H1 (cell line): ENCODE measurements at regions not wholly inside any gene's neighbourhood (a gene's known extent, or its start where the extent isn't known, plus 50 kb on each side); places are given as distances from the start of the nearest gene placed in this dataset.
"Not testable (repeated sequence)": the region's sequence is repeated elsewhere in the genome, so short reads cannot be mapped to it uniquely, and the experiment has no call there.

Source experiments
- CTCF ChIA-PET: fragments of 300-600 bp; sonication (Branson Sonifier 250); formaldehyde crosslinking; loops from one replicate; lab custom pipeline; 2021; ENCODE audit not compliant: partially characterized antibody; lab: Charles Lee
- POLR2A ChIA-PET: fragments of 300-600 bp; sonication (Branson Sonifier 250); formaldehyde crosslinking; loops from one replicate; lab custom pipeline; 2021; ENCODE audit warnings: inconsistent platforms; ENCODE audit not compliant: partially characterized antibody; lab: Charles Lee
- DNase-seq, 2 experiments: peaks; one replicate each; pipeline versions ENCODE4 v3.0.0 to v3.0.0-alpha.2; 2010 to 2022; ENCODE audit warnings: low spot score in 2 of 2, low read depth in 1 of 2, mixed read lengths in 1 of 2
- FAIRE-seq: peaks from 2 replicates; lab custom pipeline; 2011; peaks lifted over from hg19 to GRCh38; lab: Jason Lieb, UNC
- H2AFZ ChIP-seq: 2 replicates; pipeline ENCODE4 v1.8.1; 2012; ENCODE audit warnings: low read length, inconsistent platforms
- H2AK5ac ChIP-seq: 2 replicates; pipeline ENCODE4 v1.6.1; 2013; ENCODE audit warnings: low read depth, low read length
- H2BK120ac ChIP-seq: replicated peaks from 2 replicates; pipeline ENCODE3; 2013; ENCODE audit warnings: low read depth, low read length, inconsistent platforms
- H2BK12ac ChIP-seq: 2 replicates; pipeline ENCODE4 v1.6.1; 2013; ENCODE audit warnings: low read depth, low read length
- H2BK15ac ChIP-seq: 2 replicates; pipeline ENCODE4 v1.6.1; 2013; ENCODE audit warnings: low read length
- H2BK20ac ChIP-seq: 2 replicates; pipeline ENCODE4 v1.6.1; 2013; ENCODE audit warnings: low read length
- H2BK5ac ChIP-seq: 2 replicates; pipeline ENCODE4 v1.6.1; 2013; ENCODE audit warnings: low read depth, low read length
- H3K14ac ChIP-seq: 2 replicates; pipeline ENCODE4 v1.6.1; 2013; ENCODE audit warnings: inconsistent platforms; ENCODE audit not compliant: insufficient read length
- H3K18ac ChIP-seq: 2 replicates; pipeline ENCODE4 v1.6.1; 2013; ENCODE audit warnings: low read length; ENCODE audit errors: extremely low read depth
- H3K23ac ChIP-seq: 2 replicates; pipeline ENCODE4 v1.6.1; 2013; ENCODE audit warnings: inconsistent platforms; ENCODE audit not compliant: insufficient read length
- H3K23me2 ChIP-seq: 2 replicates; pipeline ENCODE4 v1.6.1; 2013; ENCODE audit warnings: low read depth, low read length
- H3K27ac ChIP-seq: 2 replicates; pipeline ENCODE4 v1.6.1; 2011; ENCODE audit warnings: low read depth, low read length, inconsistent platforms
- H3K27me3 ChIP-seq, 4 experiments: replicated peaks in 1 of 4; 1 replicate in 1 of 4; 2 replicates in 3 of 4; pipeline versions ENCODE4 v1.6.1 to v1.8.1; 2011 to 2013; ENCODE audit warnings: low read length in 3 of 4, mild to moderate bottlenecking in 3 of 4, inconsistent platforms in 2 of 4, mixed read lengths in 2 of 4, moderate library complexity in 1 of 4; ENCODE audit not compliant: control insufficient read depth in 3 of 4, insufficient read depth in 3 of 4; ENCODE audit errors: extremely low read depth in 1 of 4
- H3K36me3 ChIP-seq, 4 experiments: 2 replicates each; pipeline versions ENCODE4 v1.6.1 to v1.8.1; 2011 to 2013; ENCODE audit warnings: mild to moderate bottlenecking in 4 of 4, low read length in 3 of 4, moderate library complexity in 2 of 4, control low read depth in 1 of 4, inconsistent platforms in 1 of 4; ENCODE audit not compliant: insufficient read depth in 4 of 4, control insufficient read depth in 2 of 4
- H3K4ac ChIP-seq: replicated peaks from 2 replicates; pipeline ENCODE3; 2013; ENCODE audit warnings: low read length, low read depth, mixed read lengths, inconsistent platforms; ENCODE audit not compliant: insufficient read length
- H3K4me1 ChIP-seq, 4 experiments: replicated peaks in 1 of 4; 1 replicate in 1 of 4; 2 replicates in 3 of 4; pipeline versions ENCODE4 v1.6.1 to v1.8.1; 2011 to 2013; ENCODE audit warnings: low read length in 3 of 4, inconsistent platforms in 2 of 4, mixed read lengths in 1 of 4; ENCODE audit not compliant: insufficient read depth in 4 of 4, control insufficient read depth in 3 of 4
- H3K4me2 ChIP-seq, 2 experiments: 2 replicates each; pipeline versions ENCODE4 v1.6.1 to v1.8.1; 2011 to 2013; ENCODE audit warnings: low read depth in 2 of 2, low read length in 2 of 2, control low read depth in 1 of 2, inconsistent platforms in 1 of 2, mild to moderate bottlenecking in 1 of 2; ENCODE audit not compliant: insufficient read depth in 1 of 2
- H3K4me3 ChIP-seq, 4 experiments: fragments of 200-600, 300-600 bp in 1 of 4; sonication (generic), shearing (Covaris generic), sonication (Bioruptor Twin) in 1 of 4; 2 replicates each; pipeline versions ENCODE4 v1.5.1 to v1.8.1; 2011 to 2016; ENCODE audit warnings: low read length in 4 of 4, low read depth in 3 of 4, control low read depth in 2 of 4, inconsistent platforms in 2 of 4, mild to moderate bottlenecking in 2 of 4, mixed read lengths in 1 of 4, moderate library complexity in 1 of 4; ENCODE audit not compliant: insufficient read depth in 2 of 4; ENCODE audit errors: extremely low read depth in 1 of 4
- H3K56ac ChIP-seq: replicated peaks from 2 replicates; pipeline ENCODE3; 2013; ENCODE audit warnings: low read depth, mild to moderate bottlenecking, mixed read lengths, low read length, inconsistent platforms; ENCODE audit not compliant: insufficient read length
- H3K79me1 ChIP-seq: 2 replicates; pipeline ENCODE4 v1.6.1; 2013; ENCODE audit warnings: low read depth, low read length, control low read depth
- H3K79me2 ChIP-seq, 2 experiments: 2 replicates each; pipeline versions ENCODE4 v1.6.1 to v1.8.1; 2012 to 2013; ENCODE audit warnings: low read length in 2 of 2, mild to moderate bottlenecking in 2 of 2, inconsistent platforms in 1 of 2; ENCODE audit not compliant: insufficient read depth in 2 of 2, control insufficient read depth in 1 of 2
- H3K9ac ChIP-seq, 4 experiments: replicated peaks in 1 of 4; 1 replicate in 1 of 4; 2 replicates in 3 of 4; pipeline versions ENCODE4 v1.6.1 to v1.8.1; 2011 to 2013; ENCODE audit warnings: low read depth in 3 of 4, low read length in 3 of 4, control low read depth in 2 of 4, mild to moderate bottlenecking in 2 of 4, moderate library complexity in 2 of 4, inconsistent platforms in 1 of 4; ENCODE audit errors: extremely low read depth in 1 of 4
- H3K9me3 ChIP-seq, 2 experiments: 2 replicates each; pipeline versions ENCODE4 v1.6.1 to v1.8.1; 2012 to 2013; ENCODE audit warnings: mild to moderate bottlenecking in 2 of 2, moderate library complexity in 2 of 2, control low read depth in 1 of 2, inconsistent platforms in 1 of 2, low read depth in 1 of 2, low read length in 1 of 2, mixed read lengths in 1 of 2; ENCODE audit not compliant: insufficient read depth in 2 of 2
- H4K20me1 ChIP-seq, 2 experiments: replicated peaks in 1 of 2; 2 replicates each; pipeline versions ENCODE3 to v1.8.1; 2011 to 2013; ENCODE audit warnings: inconsistent platforms in 2 of 2, low read length in 2 of 2, mild to moderate bottlenecking in 1 of 2; ENCODE audit not compliant: insufficient read depth in 2 of 2, control insufficient read depth in 1 of 2
- H4K5ac ChIP-seq: 2 replicates; pipeline ENCODE4 v1.6.1; 2013; ENCODE audit warnings: low read length, low read depth, mixed read lengths, inconsistent platforms; ENCODE audit not compliant: insufficient read length
- H4K8ac ChIP-seq: 2 replicates; pipeline ENCODE4 v1.8.0; 2013; ENCODE audit warnings: mild to moderate bottlenecking, moderate library complexity, low read length, inconsistent platforms; ENCODE audit not compliant: insufficient read depth; ENCODE audit errors: extremely low read depth
- H4K91ac ChIP-seq: replicated peaks from 2 replicates; pipeline ENCODE3; 2013; ENCODE audit warnings: low read length, mixed read lengths, inconsistent platforms; ENCODE audit not compliant: insufficient read length
- WGBS, 2 experiments: shearing (Covaris generic) in 1 of 2; methylation state at CpG; one replicate each; pipeline versions ENCODE4 v1.1.6 to v1.1.7; 2013 to 2015; ENCODE audit warnings: low lambda C conversion rate in 2 of 2, mixed read lengths in 2 of 2, inconsistent platforms in 1 of 2, low coverage in 1 of 2, missing lambda C conversion rate in 1 of 2; ENCODE audit not compliant: insufficient replicate concordance in 2 of 2, insufficient coverage in 1 of 2, insufficient read length in 1 of 2; ENCODE audit errors: extremely low coverage in 1 of 2, missing lambda C conversion rate in 1 of 2; 5-methylcytosine and 5-hydroxymethylcytosine counted together

- FAIRE-seq, H3K4me3 ChIP-seq, H3K14ac ChIP-seq, H3K23me2 ChIP-seq, H3K56ac ChIP-seq, H3K4me1 ChIP-seq, H2BK20ac ChIP-seq, H3K4ac ChIP-seq, DNase-seq, H3K79me2 ChIP-seq, H3K4me2 ChIP-seq, H2BK5ac ChIP-seq, H3K9me3 ChIP-seq, H3K18ac ChIP-seq, CTCF ChIA-PET, H3K36me3 ChIP-seq, H3K9ac ChIP-seq, H2BK12ac ChIP-seq, H3K79me1 ChIP-seq, H2BK15ac ChIP-seq, H2BK120ac ChIP-seq, H4K5ac ChIP-seq, POLR2A ChIA-PET, H3K27ac ChIP-seq, H2AK5ac ChIP-seq, H4K8ac ChIP-seq, H4K20me1 ChIP-seq, H2AFZ ChIP-seq, H4K91ac ChIP-seq, H3K27me3 ChIP-seq, H3K23ac ChIP-seq: not testable (repeated sequence)
- 90% methylated on average over 18 of the region's 18 CpGs; no CpG with 5 or more reads in 1 of the 2 experiments for WGBS, 2 experiments
These were observed 69.1 kb downstream of the NPIPB11 start for GRCh38 chr16:29337385-29337901.

- H3K79me2 ChIP-seq, H3K18ac ChIP-seq, H3K4me1 ChIP-seq, H3K9me3 ChIP-seq, H2BK5ac ChIP-seq, H4K91ac ChIP-seq, H2AFZ ChIP-seq, H4K5ac ChIP-seq, H2BK15ac ChIP-seq, H3K9ac ChIP-seq, H2BK120ac ChIP-seq, H4K8ac ChIP-seq, H3K27ac ChIP-seq, H3K79me1 ChIP-seq, H3K36me3 ChIP-seq, H3K27me3 ChIP-seq, H3K4me2 ChIP-seq, H2BK20ac ChIP-seq, FAIRE-seq, H3K14ac ChIP-seq, H2BK12ac ChIP-seq, H4K20me1 ChIP-seq, DNase-seq, POLR2A ChIA-PET, H3K4ac ChIP-seq, H3K23ac ChIP-seq, H2AK5ac ChIP-seq, H3K4me3 ChIP-seq, H3K23me2 ChIP-seq, CTCF ChIA-PET, H3K56ac ChIP-seq: not testable (repeated sequence)
- 93% methylated on average over 3 of the region's 10 CpGs; no CpG with 5 or more reads in 1 of the 2 experiments for WGBS, 2 experiments
These were observed 71.0 kb downstream of the NPIPB11 start for GRCh38 chr16:29335549-29335846.
